HG03457 (cell line): ENCODE measurements at regions not wholly inside any gene's neighbourhood (a gene's known extent, or its start where the extent isn't known, plus 50 kb on each side); places are given as distances from the start of the nearest gene placed in this dataset.

Source experiments
- ATAC-seq: cut with Tn5 transposase; IDR thresholded peaks from one replicate; pipeline ENCODE4 v1.9.1; 2021; ENCODE audit warnings: moderate number of reproducible peaks; ENCODE audit not compliant: unreplicated experiment

DNA sequence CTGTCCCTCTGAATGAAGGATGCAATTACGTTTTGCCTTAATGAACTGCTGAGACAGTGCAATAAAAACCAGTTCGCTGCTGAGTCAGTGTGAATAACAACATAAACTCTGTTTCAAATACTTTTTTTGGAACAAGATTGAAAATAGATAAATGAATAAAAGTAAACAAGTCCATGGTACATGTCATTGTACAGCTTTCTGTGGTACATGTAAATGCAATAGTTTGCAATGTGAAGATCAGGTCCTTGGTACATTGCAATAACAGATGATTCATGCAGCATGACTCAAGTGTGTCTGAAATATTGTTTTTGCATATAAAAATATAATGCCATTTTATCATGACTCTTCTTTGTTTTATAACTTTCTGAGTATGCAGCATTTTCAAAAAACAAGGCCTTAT, 193.4 kb upstream of the PACRGL start:
- ATAC-seq, result no peak

DNA sequence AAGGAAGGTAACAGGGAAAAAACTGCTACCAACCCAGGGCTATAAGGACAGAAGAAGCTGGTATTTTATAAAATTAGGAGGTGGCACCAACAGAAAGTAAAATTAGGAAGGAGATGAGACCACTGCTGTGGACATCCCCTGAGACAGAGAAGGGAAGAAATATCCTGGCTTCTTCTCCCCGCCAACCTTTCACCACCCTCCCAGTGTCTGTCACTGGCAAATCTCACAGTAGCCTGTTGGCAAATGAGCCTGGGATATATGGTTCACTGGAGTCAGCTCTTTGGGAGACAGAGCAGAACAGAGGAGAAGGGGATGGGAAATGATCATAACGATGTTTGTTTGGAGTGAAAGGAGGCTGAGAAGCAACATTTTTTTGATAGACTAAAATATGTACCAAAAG, 190.9 kb upstream of the PACRGL start:
- ATAC-seq, result no peak

DNA sequence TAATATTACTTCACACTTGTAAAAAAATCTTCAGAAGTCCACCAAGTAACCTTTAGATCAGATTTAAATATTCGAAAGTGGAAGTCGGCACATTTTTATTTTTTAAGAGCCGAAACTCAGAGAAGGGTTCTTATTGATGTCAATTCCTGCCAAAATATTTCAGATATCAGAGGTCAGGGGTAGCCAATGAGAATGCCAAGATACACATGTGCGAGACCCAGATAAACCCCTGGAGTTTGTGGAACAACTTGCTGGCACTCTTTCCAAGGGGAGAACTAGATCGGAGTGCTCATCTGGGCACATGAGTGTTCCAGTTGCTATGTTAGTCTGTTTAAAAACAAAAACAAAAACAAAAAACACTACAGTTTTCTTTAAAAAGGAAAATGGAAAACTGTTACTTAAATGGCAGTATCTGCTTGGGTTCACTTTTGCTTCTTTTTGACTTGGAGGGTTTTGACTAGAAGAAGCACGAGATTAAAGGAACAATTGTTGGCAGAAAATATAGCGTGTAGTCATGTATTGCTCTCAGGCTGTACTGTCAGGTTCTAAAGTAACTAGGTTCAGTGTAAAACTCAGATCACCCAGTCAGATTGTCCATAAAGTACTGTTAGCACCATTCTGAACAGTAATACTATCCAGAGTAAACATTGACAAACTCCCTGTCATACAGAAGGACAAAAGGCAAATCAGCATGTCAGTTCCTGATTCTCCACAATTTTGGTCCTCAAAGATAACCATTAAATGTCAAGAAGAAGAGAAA, 188.0 kb upstream of the PACRGL start:
- ATAC-seq, result no peak

DNA sequence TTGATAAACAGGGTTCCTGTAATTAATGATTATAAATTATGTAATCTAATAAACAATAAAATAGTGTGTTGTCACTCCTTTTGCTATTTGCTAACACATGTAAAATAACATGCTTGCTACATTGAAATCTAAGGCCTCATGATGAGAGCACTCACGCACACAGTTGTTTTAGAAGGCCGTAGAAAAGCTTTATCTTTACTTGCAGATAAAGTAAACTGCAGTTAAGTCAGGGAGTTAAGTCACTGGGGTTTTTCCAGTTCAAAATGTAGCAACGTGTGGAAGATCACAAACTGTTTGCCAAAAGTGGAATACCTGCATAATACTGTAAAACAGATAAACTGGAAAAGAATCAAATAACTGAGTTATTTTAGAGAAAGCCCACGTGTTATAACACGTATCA, 187.3 kb upstream of the PACRGL start:
- no peak for ATAC-seq

DNA sequence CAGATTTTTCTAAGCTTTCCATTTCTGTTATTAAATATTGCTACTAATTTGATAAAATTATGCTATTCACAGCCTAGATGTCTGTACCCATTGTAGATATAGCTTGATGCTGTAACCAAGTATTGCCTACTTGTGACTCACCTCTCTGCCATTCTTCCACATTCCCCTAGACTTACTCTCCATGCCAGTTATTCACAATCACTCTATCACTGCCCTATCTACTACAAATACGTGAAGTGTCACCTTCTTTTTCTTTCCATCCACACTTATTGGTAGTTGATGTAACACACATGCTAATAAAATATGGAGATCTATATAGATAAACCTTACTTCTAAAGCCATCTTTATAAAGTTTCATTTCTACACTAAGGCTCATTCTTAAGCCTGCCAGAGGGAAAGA, 179.4 kb upstream of the PACRGL start:
- ATAC-seq, result no peak

DNA sequence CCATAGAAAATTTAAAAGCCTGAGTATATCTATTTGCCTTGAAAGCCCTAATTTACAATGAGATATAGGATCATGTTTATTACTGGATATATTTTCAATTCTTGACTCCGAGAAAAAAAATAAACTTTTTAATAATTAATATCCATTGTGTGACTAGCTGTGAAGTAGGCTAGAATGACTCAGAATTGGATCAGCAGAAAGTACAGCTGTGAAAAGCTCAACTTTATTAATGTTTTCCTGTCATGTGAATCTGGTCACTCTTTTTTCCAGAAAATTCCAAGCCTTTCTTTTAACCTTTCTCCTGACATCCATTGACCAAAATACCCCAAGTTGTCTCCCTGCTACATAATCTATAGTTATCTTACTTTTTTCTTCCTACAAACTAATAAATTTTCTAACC, 171.8 kb upstream of the PACRGL start:
- no peak for ATAC-seq

DNA sequence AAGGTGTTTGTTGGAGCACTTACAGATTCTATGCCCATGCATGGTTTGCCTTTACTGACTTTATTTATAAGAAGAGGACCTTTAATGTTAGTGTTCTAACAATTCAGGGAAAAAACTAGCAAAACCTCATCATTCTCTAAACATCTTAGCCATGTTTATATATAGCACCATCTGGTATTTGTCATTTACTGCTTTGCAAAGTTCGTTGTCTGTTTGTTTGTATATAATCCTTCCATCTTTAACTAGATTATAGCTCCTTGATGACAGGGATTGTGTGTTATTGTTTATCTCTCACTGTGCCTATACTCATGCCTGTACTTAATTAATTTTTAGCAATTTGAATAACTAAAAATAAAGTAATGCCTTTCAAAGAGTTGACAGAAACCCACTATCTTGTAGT, 170.6 kb upstream of the PACRGL start:
- no peak for ATAC-seq

DNA sequence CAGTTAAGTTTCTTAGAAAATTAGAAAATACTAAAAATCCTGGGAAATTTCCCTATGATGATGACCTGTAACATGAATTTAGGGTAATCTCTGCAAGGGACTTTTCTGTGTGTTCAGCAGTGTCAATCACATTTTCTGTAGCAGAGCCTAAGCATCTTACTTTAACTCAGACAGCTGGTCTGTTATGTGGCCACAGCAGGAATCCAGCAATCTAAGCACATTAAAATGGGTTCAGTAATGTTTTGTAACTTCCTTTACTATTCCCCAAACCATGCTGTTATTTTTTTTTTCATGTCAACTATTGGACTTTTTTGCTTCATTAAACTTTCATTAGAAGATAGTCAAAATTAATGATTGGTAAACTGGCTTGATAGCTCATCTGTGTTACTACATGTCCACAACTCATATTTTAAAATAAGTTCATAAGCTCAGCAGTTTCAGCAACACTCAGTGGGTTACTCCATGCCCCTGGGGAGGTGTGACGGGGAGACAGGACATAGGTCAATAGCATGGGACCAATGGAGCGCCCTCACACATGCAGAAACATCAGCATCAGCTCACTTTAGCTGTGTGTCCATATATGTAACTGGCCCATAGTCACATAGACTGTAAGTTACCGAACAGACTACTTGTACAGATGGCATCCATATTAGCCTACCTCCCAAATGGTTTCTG, 168.0 kb upstream of the PACRGL start:
- ATAC-seq, result no peak

DNA sequence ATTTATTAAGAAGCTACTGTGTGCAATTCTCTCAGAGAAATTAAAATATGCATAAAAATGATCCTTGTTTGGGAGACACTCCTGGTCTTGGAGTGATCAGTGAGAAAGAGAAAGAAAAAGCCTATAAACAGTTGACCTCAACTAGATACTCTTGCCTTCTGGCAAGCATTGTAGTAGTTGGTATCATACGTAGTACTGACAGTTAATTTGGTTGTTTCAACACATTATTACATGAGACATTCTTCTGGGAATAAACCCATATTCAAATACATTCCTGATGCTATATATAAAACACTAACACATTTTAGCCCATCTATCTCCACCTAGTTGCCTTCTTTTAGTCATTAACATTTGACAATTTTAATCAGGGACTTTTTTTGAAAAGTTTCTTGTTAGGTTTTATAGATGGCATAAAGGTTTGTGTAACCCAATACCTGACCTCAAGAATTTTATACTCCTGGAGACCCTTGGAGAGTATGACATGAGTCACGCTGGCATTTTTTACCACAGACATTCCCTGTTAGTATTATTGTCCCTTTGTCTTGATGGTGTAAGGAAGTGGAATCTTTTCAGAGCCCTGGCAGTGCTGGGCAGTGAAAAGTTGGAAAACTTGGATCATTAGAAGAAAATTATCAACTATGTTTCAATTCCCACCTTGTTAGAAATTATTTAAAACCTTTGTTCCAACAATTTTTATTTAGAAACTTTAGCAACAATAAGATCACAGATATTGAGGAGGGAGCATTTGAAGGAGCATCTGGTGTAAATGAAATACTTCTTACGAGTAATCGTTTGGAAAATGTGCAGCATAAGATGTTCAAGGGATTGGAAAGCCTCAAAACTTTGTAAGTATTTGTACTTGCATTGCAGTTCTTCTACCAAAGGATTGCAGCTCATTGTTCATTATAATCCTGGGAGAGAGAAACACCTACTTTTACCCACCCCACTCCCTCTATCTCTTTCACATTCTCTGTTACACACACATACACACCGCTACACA, 167.1 kb upstream of the PACRGL start:
- ATAC-seq, result no peak

DNA sequence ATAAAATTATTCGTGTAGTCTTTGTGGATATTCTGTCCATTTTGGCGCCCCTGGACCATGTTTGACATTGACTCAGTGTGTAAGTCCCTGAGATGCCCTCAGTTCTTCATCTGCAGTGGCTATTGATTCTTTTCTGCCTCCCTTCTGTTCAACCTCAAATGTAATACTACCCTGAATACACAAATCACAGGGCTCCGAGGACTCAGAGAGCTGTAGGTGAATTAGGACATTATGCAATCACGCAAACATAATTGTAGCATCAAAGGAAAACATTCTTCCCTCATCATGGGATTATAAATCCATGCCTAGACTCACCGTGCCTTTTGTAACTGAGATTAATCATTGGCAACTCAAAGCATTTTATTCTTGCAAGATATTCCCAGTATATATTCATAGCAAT, 161.4 kb upstream of the PACRGL start:
- no peak for ATAC-seq

DNA sequence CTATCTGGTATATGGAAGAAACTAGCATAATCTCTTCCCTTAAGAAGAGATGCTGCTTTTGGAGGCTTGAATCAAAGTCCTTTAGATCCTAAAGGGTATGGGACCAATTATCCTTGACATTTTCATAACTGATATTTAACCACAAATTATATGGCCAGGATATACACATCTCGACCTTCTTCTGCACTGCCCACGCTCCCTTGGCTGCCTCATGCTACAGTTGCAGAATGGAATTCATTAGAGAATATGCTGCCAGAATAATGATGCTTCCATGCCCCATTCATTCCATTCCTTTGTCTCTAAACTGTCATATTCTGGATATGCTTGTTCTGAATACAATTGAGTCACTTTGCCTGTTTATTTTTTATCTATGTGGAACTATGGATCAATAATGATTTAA, 157.1 kb upstream of the PACRGL start:
- ATAC-seq, result no peak

DNA sequence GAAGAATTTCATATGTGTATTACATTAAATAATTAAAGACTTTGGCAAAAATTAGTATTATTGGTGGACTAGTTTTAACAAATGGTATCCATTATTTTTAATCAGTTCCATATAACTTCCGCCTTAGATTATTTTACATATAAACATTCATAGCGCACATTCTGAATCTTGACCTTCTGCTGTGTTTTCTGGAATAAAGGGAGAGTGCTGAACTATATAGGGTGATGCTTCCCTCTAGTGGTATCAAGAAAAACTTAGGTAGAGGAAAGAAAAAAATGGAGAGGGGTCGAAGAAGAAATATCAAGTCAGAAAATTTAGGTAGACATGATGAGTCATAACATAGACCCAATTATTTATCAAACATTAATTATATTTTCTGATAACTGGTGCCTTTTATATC, 155.6 kb upstream of the PACRGL start:
- ATAC-seq, result no peak

DNA sequence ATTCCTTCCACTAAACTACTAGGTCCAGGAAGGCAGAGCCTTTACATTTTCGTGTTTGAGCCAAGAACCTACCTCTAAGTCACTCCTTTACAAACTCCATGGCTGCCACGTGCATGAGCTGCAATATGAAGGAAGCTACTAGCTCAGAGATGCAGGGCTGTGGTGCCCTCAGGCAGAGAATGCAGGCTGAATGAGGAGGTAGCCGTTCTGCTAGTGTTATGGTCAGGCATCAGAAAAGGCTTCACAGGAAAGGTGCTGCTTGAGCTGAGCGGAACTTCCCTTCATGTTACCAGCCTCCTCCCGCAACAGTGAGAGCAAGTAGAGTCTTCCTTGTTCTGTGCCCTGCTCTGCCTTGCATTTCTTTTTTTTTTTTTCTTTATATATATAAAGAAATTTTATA, 148.3 kb upstream of the PACRGL start:
- no peak for ATAC-seq

DNA sequence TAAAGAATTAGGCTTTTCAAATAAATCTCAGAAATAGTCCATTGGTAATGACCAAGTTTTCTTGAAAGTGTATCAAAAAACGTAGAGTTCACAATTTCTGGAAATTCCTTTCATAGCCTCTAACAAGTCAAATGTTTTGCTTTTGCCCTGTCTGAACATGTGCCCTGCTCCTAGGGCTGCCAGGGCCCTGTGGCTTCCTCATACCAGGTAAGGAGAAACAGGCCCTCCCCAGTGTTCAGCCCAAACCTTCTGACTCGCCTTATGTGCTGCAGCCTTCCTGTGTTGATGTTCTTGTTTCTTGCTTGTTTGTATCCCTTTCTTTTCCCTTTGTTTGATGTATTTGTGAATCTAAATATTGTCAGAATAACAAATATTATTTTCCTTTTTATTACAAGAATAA, 146.1 kb upstream of the PACRGL start:
- ATAC-seq, result no peak

DNA sequence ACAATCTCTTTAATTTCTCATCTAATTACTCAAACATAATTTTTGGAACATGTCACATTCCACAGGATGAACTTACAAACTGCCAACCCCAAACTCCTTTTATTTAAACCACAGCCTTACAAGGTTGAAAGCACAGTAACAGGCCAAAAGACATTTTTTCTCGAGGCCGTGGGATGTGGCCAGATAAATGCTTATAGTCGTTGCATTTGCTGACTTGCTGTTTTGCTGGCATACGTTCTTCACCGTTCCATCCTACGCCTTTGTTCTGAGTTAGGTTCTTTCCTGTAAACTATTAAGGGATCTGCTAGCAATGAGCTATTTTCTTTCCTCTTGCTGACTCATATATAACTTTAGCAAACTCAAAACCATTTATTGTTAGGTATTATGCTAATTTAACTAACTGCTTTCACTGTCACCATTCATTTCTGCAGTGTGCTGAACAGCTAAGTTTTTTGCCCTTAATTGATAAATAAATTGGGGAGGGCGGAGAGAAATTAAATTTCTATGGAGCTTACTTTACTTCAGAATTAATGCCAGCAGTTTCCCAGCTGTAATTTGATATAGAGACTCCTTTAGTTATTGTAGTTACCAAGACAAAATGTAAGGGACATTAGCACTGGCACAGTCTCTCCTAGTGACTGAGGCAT, 135.1 kb upstream of the PACRGL start:
- no peak for ATAC-seq

DNA sequence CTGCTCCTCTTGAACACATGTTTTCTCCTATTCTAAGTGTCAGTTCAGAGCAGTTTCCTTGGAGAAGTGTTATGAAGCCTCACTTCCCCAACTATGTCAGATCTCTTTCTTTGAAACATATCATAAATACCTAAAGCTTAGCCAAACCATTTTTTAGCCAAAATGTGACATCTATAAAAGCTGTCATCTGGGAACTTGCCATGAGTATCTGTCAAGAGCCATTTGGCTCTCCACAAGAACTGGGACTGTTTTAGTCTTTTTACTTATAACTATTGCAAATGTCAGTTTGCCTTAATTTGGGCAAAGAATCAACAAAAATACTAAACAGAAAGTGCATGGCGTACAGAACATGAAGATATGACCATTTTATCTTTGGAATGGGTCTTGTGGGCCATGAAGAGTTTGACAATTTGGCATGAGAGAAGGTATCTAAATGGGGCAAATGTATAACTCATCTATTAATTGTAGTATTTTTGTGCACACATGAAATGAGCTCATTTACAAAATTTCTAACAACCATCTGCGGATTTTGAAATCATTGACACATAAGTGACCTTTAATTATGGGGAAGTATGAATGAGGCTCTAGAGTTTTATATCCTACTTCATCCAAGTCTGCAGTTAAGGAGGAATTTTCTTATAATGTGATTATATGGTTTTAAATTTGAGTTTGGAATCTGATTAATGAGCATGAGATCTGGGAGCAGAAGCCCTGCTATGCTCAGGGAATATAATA, 129.1 kb upstream of the PACRGL start:
- no peak for ATAC-seq

DNA sequence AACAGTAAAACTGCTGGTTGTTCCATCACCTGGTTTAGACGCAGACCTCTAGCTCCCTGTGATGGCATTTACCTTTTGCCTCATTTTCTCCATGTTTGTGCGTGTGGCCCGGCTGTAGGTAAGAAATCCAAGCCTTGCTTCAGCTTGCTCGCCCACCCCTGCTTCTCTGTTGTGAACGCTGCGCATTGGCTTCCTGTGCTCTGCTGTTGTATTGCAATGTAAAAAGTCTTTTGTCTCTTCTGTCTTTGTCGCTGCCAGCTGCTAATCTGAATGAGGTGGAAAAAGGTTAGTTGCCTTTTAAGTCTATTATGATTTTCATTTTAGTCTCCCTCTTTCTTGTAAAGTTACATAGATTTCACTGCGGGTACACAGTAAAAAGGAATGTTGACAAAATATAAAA, 127.3 kb upstream of the PACRGL start:
- no peak for ATAC-seq

DNA sequence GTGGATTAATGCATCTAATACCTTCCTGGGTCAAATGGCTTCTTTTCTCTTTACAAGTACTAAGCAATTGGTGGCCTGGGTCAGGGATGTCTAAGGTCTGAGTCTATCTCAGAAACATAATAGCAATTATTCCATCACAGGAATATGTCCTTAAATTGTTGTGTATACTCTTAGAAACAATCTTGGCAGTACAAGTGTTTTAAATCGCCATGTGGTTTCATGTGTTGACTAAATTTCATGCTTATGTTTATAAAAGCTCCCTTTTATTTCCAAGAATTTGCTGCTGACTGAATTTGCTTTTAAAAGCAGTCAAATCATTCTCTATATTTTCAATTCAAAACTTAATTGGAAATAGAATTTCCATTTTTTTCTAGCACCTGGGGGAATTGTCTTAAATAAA, 125.3 kb upstream of the PACRGL start:
- no peak for ATAC-seq

DNA sequence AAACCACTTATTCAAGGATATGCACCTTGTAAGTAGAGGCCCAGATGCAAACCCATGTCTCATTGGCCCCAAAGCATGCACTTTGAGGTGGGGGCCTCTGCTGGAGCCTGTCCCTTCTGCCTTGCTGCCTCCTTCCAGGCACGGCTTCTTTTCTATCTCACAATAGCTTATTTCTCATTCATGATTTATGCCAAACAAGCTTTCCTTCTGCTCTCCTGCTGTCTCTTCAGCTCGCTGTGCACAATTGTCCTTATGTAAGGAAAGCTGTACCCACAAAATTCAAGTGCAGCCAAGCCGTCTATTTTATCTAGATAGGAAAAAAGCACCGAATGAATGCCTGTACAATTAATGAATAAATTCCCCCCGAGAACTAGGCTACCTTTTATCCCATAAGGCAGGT, 124.8 kb upstream of the PACRGL start:
- ATAC-seq, result no peak

DNA sequence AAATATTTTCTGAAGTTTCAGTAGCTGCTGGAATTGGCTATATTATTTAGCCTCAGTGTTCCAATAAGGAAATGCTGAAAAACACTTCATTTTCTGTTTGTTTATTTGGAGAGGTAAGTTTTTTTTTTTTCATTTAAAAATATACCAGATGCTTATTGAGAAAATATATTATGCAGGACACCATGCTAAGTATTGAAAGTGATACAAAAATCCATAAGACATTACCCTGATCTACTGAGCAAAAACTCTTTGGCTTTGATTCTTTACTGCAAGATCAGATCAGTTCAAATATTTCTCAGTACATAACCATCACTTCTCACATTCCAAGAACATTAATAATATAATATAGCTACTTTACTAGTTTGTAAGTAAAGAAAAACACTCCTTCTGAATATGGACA, 123.4 kb upstream of the PACRGL start:
- ATAC-seq, result no peak
